ENCODE measurements at regions not wholly inside any gene's neighbourhood (a gene's known extent, or its start where the extent isn't known, plus 50 kb on each side); places are given as distances from the start of the nearest gene placed in this dataset.

DNA sequence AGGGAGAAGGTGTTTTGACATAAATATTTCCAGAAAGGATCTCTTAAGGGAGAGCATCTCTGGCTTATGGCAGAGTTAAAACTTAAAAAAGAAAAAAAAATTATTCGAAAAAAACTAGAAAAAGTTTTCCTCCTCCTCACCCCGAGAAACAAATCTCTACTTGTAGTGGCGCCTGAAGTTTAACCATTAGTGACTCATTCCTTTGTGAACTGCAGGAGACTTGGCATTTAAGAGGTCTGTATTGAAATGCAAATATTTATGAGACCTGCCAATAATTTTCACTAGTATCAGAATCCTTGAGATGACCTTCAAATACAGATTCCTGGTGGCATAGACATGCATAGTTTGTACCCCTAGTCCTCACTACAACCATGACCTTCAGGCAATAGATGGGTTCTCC lies 64.9 kb upstream of the MED4 start:
- Histone ChIP-seq H3K4me1 (ENCODE audit: control insufficient read depth, insufficient read depth, low read length) (no peaks in the 10 kb centered on the region), H3K9ac (ENCODE audit: low read depth, low read length) (no peak overlapping the region), H2AK5ac (ENCODE audit: low read depth, low read length) (no peak overlapping the region), H2BK20ac (ENCODE audit: low read depth, low read length) (no peak overlapping the region), H4K91ac (ENCODE audit: insufficient read depth, low read depth, low read length) (no peak overlapping the region), H2AK9ac (replicated peaks; ENCODE audit: low read depth, low read length, poor library complexity) (no peak overlapping the region), H4K5ac (ENCODE audit: low read depth, low read length) (no peak overlapping the region), H4K20me1 (ENCODE audit: insufficient read depth, low read length) (no peaks in the 10 kb centered on the region), H3K18ac (ENCODE audit: low read depth, low read length) (no peak overlapping the region), H3K27me3 (ENCODE audit: control insufficient read depth, insufficient read depth, low read length) (peaks cover 1% of the 10 kb centered on the region; the same call in 1 of the 2 replicates), H3K4me3 (ENCODE audit: insufficient read depth, low read depth, low read length) (no peak overlapping the region), H2BK15ac (ENCODE audit: low read depth, low read length) (no peak overlapping the region), H3K56ac (ENCODE audit: extremely low read depth, insufficient read depth, low read length) (no peak overlapping the region), H3K9me1 (ENCODE audit: insufficient read depth, low read length) (no peaks in the 10 kb centered on the region), H3K14ac (replicated peaks; ENCODE audit: low read depth, low read length) (no peak overlapping the region), H3K9me3 (ENCODE audit: control insufficient read depth, insufficient read depth, low read length) (no peaks in the 10 kb centered on the region), H3K4ac (ENCODE audit: low read depth, low read length) (no peak overlapping the region), H3K79me1 (ENCODE audit: low read depth in 1 of 2, low read length in 2 of 2) (no peaks in the 10 kb centered on the region), H2BK120ac (ENCODE audit: low read depth, low read length) (no peak overlapping the region), H3K4me2 (ENCODE audit: low read depth, low read length) (no peak overlapping the region), H3K36me3 (ENCODE audit: control insufficient read depth, insufficient read depth, low read length) (no peaks in the 10 kb centered on the region), H4K8ac (ENCODE audit: low read depth in 2 of 2, low read length in 2 of 2) (no peak overlapping the region), H3K27ac (ENCODE audit: insufficient read depth, low read length) (no peak overlapping the region), H2BK5ac (ENCODE audit: low read depth, low read length, poor library complexity, severe bottlenecking) (no peak overlapping the region), H2AFZ (replicated peaks; ENCODE audit: low read length, poor library complexity) (no peak overlapping the region), H3K23ac (ENCODE audit: low read depth, low read length) (no peak overlapping the region)
- dilution Hi-C loops (cut with HindIII; ENCODE audit: low sequenced_read_pairs, unreplicated experiment) = no loop called here
- intact Hi-C loops (cut with micrococcal nuclease) = no loop called here
- WGBS, 2 experiments (ENCODE audit: extremely low coverage in 2 of 2, insufficient read length in 1 of 2) = no CpG with 5 or more reads among the region's 3 CpGs
- BruUV-seq (replicated peaks) = no TSS peak
- ChIA-PET CTCF (no interaction called here), POLR2A (ENCODE audit: unreplicated experiment) (no interaction called here)
- TF ChIP-seq, protein P1, sequence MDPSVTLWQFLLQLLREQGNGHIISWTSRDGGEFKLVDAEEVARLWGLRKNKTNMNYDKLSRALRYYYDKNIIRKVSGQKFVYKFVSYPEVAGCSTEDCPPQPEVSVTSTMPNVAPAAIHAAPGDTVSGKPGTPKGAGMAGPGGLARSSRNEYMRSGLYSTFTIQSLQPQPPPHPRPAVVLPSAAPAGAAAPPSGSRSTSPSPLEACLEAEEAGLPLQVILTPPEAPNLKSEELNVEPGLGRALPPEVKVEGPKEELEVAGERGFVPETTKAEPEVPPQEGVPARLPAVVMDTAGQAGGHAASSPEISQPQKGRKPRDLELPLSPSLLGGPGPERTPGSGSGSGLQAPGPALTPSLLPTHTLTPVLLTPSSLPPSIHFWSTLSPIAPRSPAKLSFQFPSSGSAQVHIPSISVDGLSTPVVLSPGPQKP (IDR thresholded peaks at IDR 0.05; ENCODE audit: borderline replicate concordance, low read depth, low read length) = no peak
- no peak for TF ChIP-seq RCOR1 (IDR thresholded peaks at IDR 0.05; ENCODE audit: insufficient replicate concordance, low read length)
- TF ChIP-seq CHD1 (IDR thresholded peaks at IDR 0.05; ENCODE audit: low read depth, low read length) = no peak
- no peak for TF ChIP-seq MAZ (IDR thresholded peaks at IDR 0.05; ENCODE audit: borderline replicate concordance, low read depth, low read length)
- no peak for TF ChIP-seq SMC3 (IDR thresholded peaks at IDR 0.05; ENCODE audit: low read depth, low read length)
- no peak for DNase-seq
- ATAC-seq (ENCODE audit: low read depth) = no peak
- in situ Hi-C loops (cut with MboI; ENCODE audit: low sequenced_read_pairs) = no loop called here

All from IMR-90 (cell line).